GM23338 (cell line): ENCODE measurements at regions not wholly inside any gene's neighbourhood (a gene's known extent, or its start where the extent isn't known, plus 50 kb on each side); places are given as distances from the start of the nearest gene placed in this dataset.

ENCODE experiments used
- ATAC-seq: fragments of 200-7000 bp; cut with Tn5 transposase; 3 replicates; pipeline ENCODE4 v1.9.1; 2020
- DNase-seq: peaks from one replicate; pipeline ENCODE4 v3.0.0-alpha.2; 2015; ENCODE audit warnings: low spot score
- H2AFZ ChIP-seq: fragments of 200-600 bp; sonication (generic); 2 replicates; pipeline ENCODE4 v1.8.0; 2016; ENCODE audit warnings: antibody characterized with exemption, mild to moderate bottlenecking, moderate library complexity
- H3F3A ChIP-seq: fragments of 200-600 bp; sonication (generic); replicated peaks from 2 replicates; pipeline ENCODE4 v1.8.0; 2017; ENCODE audit warnings: antibody characterized with exemption, mixed run types, low read depth
- H3K27ac ChIP-seq: fragments of 200-600 bp; sonication (generic); 2 replicates; pipeline ENCODE4 v1.6.1; 2016; ENCODE audit warnings: low read depth
- H3K27me3 ChIP-seq: fragments of 200-600 bp; sonication (generic); 2 replicates; pipeline ENCODE4 v1.8.0; 2016; ENCODE audit warnings: mild to moderate bottlenecking, mixed run types, moderate library complexity; ENCODE audit not compliant: insufficient read depth
- H3K36me3 ChIP-seq: fragments of 200-600 bp; sonication (generic); 2 replicates; pipeline ENCODE4 v1.8.0; 2016; ENCODE audit warnings: mild to moderate bottlenecking; ENCODE audit not compliant: insufficient read depth
- H3K4me1 ChIP-seq: fragments of 200-600 bp; sonication (generic); 2 replicates; pipeline ENCODE4 v1.8.0; 2016; ENCODE audit warnings: mild to moderate bottlenecking, moderate library complexity; ENCODE audit not compliant: insufficient read depth
- H3K4me2 ChIP-seq: fragments of 200-600 bp; sonication (generic); 2 replicates; pipeline ENCODE4 v1.7.1; 2017; ENCODE audit warnings: mixed run types
- H3K4me3 ChIP-seq: fragments of 200-600 bp; sonication (generic); 2 replicates; pipeline ENCODE4 v1.6.1; 2016; ENCODE audit warnings: mixed run types
- H3K79me2 ChIP-seq: fragments of 200-600 bp; sonication (generic); replicated peaks from 2 replicates; pipeline ENCODE4 v1.8.0; 2017; ENCODE audit warnings: mild to moderate bottlenecking; ENCODE audit not compliant: insufficient read depth
- H3K9me2 ChIP-seq: fragments of 200-600 bp; sonication (generic); 2 replicates; pipeline ENCODE4 v1.8.0; 2017; ENCODE audit not compliant: insufficient read depth
- H4K20me1 ChIP-seq: fragments of 200-600 bp; sonication (generic); replicated peaks from 2 replicates; pipeline ENCODE4 v1.8.0; 2017; ENCODE audit warnings: mild to moderate bottlenecking; ENCODE audit not compliant: insufficient read depth
- H3K27ac Mint-ChIP-seq: 2 replicates; pipeline ENCODE4 v1.8.0; 2020; ENCODE audit warnings: inconsistent platforms, mild to moderate bottlenecking, moderate library complexity, mixed read lengths
- H3K27me3 Mint-ChIP-seq: 3 replicates; pipeline ENCODE4 v1.8.0; 2022; ENCODE audit warnings: low read depth, mild to moderate bottlenecking, moderate library complexity, mixed read lengths, inconsistent platforms; ENCODE audit not compliant: insufficient read depth, poor library complexity
- H3K36me3 Mint-ChIP-seq: 3 replicates; pipeline ENCODE4 v1.8.0; 2021; ENCODE audit warnings: low read depth, mild to moderate bottlenecking, inconsistent platforms, moderate library complexity, mixed read lengths
- H3K4me1 Mint-ChIP-seq: 3 replicates; pipeline ENCODE4 v1.8.0; 2020; ENCODE audit warnings: mild to moderate bottlenecking, inconsistent platforms, mixed read lengths
- H3K4me3 Mint-ChIP-seq: 3 replicates; pipeline ENCODE4 v1.8.0; 2021; ENCODE audit warnings: moderate library complexity, mild to moderate bottlenecking, inconsistent platforms, mixed read lengths
- H3K9me3 Mint-ChIP-seq: 3 replicates; pipeline ENCODE4 v1.8.0; 2020; ENCODE audit warnings: moderate library complexity, mild to moderate bottlenecking, inconsistent platforms, mixed read lengths
- CREB1 ChIP-seq: fragments of 250-450 bp; sonication (Bioruptor Pico); IDR thresholded peaks from 2 replicates; pipeline ENCODE4 v1.5.0; 2020; ENCODE audit warnings: low read depth, mild to moderate bottlenecking, moderate library complexity
- CTCF ChIP-seq, 2 experiments: fragments of 200-600 bp in 1 of 2; sonication (generic) in 1 of 2; conservative IDR thresholded peaks; 2 replicates each; pipeline versions ENCODE4 v1.5.1 to v1.6.1; 2016 to 2017; ENCODE audit warnings: antibody characterized with exemption in 2 of 2, low read depth in 2 of 2, mild to moderate bottlenecking in 2 of 2, moderate library complexity in 1 of 2
- ETS1 ChIP-seq: IDR thresholded peaks from 2 replicates; pipeline ENCODE4 v1.6.1; 2016; ENCODE audit warnings: antibody characterized with exemption
- EZH2 ChIP-seq: fragments of 200-600 bp; sonication (generic); IDR thresholded peaks from one replicate; pipeline ENCODE4 v1.8.0; 2017; ENCODE audit warnings: antibody characterized with exemption, mild to moderate bottlenecking, low read depth; ENCODE audit not compliant: unreplicated experiment
- EZH2phosphoT487 ChIP-seq: fragments of 200-600 bp; sonication (generic); IDR thresholded peaks from one replicate; pipeline ENCODE4 v1.8.1; 2018; ENCODE audit warnings: antibody characterized with exemption; ENCODE audit not compliant: unreplicated experiment
- NANOG ChIP-seq: IDR thresholded peaks from 2 replicates; pipeline ENCODE4 v1.6.1; 2016; ENCODE audit warnings: antibody characterized with exemption, borderline replicate concordance
- ZNF331 ChIP-seq: fragments of 250-450 bp; sonication (Bioruptor Pico); IDR thresholded peaks from 2 replicates; pipeline ENCODE4 v1.5.0; 2020; ENCODE audit warnings: low read depth, mild to moderate bottlenecking, moderate library complexity
- ZNF462 ChIP-seq: fragments of 250-450 bp; sonication (Bioruptor Pico); IDR thresholded peaks from 2 replicates; pipeline ENCODE4 v1.5.0; 2020; ENCODE audit warnings: mild to moderate bottlenecking, moderate library complexity

GRCh38 chr12:20040831-20041230 is 327.5 kb upstream of the PDE3A start (continued):
- no peak for TF ChIP-seq ZNF462 (CRISPR knock-in tag)
- TF ChIP-seq ZNF331 (CRISPR knock-in tag): no peak
- TF ChIP-seq CTCF (conservative IDR thresholded peaks at IDR 0.05; ENCODE audit: low read depth in 2 of 2): no peak
- no peak for TF ChIP-seq CREB1 (CRISPR knock-in tag)
- no peak for TF ChIP-seq ETS1
- no peak for TF ChIP-seq NANOG
- TF ChIP-seq EZH2phosphoT487: no peak

GRCh38 chr12:20044351-20044750 is 324.0 kb upstream of the PDE3A start:
- Histone ChIP-seq H3K79me2 (no peaks in the 10 kb centered on the region), H3F3A (no peaks in the 10 kb centered on the region), H3K9me2 (no peaks in the 10 kb centered on the region), H3K4me3 (no peak overlapping the region), H2AFZ (no peak overlapping the region), H3K36me3 (no peaks in the 10 kb centered on the region), H3K4me1 (peaks cover 9% of the 10 kb centered on the region; the same call in 1 of the 2 replicates), H3K27me3 (no peaks in the 10 kb centered on the region), H4K20me1 (no peaks in the 10 kb centered on the region), H3K4me2 (no peak overlapping the region), H3K27ac (no peak overlapping the region)
- Mint-ChIP-seq H3K9me3 (no peaks in the 10 kb centered on the region), H3K27ac (no peak overlapping the region), H3K36me3 (no peaks in the 10 kb centered on the region), H3K27me3 (no peaks in the 10 kb centered on the region), H3K4me1 (peaks cover 10% of the 10 kb centered on the region), H3K4me3 (no peak overlapping the region)
- no peak for DNase-seq
- ATAC-seq: no peak
- no peak for TF ChIP-seq EZH2
- TF ChIP-seq EZH2phosphoT487: no peak
